ENCODE measurements at regions not wholly inside any gene's neighbourhood (a gene's known extent, or its start where the extent isn't known, plus 50 kb on each side); places are given as distances from the start of the nearest gene placed in this dataset.
"Not testable (repeated sequence)": the region's sequence is repeated elsewhere in the genome, so short reads cannot be mapped to it uniquely, and the experiment has no call there.

DNA sequence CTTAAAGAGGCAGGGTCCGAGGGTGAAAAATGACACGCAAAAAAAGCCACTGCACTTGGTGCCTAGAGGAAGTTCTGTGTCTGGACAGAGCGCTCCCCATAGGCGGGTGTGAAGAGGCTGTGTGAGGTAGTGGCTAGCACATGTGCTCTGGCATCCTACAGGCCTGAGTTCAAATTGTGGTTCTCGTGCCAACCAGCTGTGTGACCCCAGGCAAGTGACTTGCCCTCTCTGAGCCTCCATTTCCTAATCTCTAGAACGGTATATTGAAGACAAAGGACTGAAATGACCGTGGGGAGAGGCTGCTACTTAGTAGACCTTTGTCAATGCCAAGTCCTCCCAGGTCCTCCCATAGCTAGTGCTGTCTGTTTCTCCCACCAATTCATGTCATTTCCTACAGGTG lies 79.1 kb upstream of the MYL10 start:
- no peak for DNase-seq (ENCODE audit: low spot score)

GRCh38 chr7:101712652-101713051 lies 83.6 kb upstream of the MYL10 start:
- DNase-seq (ENCODE audit: low spot score), result no peak

DNA sequence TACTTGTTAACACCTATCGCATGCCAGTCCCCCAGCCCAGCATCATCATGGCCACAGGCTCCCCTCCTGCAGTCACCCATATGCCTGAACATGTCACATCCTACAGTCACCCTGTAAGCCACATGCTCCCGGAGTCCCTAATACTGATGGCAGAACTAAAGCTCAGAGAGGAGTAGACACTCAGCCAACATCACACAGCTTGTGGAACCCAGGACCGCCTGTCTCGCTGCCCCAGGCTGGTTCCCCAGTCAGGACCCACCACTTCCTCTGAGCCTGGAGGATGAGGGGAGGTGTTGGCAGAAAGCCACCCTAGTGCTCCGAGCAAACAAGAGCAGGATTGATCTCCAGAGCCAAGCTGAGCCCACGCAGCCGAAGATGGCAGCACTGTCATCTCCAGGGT lies 85.0 kb upstream of the MYL10 start:
- DNase-seq (ENCODE audit: low spot score), result no peak

DNA sequence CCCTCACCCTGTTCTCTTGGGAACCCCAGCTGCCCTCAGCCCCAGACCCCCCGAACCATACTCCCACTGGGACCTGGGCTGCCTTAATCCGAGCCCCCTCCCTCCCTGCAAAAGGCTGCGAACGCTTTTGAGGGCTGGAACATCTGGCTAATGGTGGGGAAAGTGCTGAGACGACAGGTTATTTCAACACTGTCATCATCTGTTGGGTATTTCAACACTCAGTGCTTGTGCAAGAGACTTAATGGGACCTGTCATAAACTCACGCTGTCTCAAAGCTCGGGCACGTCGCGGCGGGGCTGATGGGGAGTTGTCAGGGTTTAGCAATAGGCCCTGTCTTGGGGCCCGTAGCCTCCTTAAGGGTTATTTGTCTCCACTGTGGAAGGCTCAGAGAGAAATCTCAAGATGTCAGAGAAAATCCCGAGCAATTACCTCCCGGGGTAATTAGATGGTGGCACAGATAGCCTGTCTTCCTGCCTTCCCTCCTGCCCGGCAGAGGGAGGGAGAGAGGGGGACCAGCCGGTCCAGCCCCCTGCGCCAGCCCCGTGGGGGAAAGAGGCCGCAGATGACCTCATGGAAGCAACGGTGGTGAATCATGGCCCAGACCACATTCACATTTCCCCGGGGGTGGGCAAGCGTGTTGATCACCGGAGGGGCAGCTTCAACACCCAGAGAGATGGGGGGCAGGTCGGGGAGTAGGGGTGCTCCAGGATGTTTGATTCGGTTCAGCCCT lies 88.7 kb upstream of the MYL10 start:
- peak; percentile 38 for DNase-seq (ENCODE audit: low spot score)

DNA sequence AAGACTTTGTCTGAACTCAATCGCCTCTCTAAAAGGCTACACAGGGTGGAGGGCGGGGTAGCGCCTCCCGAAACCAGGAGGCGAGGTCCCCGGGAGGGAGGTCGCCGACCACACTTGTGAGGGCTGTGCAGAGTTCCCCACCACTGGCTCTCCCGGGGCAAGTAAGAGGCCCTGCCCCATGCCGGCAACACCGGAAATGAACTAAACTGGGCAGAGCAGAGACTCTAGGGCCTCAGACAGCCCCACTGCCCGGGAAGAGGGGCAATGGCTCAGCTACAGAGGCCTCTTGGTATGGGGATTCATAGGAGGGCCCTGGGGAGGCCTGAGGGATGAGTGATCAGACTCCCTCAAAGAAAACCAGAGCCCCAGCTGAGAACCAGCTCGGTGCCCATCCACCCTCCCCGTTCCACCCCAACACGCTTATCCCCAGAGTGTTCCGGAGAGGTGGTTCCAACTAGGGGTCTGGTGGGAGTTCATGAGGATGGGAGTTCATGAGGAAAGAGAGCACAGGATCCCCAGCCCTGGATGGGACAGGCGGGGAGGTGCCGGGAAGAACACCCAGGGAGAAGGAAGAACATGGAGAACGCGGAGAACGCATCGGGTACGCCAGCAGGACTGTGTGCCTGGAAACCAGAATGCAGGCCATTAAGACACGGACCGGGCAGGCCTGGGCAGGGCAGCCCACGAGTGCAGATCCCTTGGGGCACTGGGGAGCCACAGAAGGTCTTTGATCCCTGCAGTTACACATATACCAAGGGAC lies 89.4 kb upstream of the MYL10 start:
- no peak for DNase-seq (ENCODE audit: low spot score)

DNA sequence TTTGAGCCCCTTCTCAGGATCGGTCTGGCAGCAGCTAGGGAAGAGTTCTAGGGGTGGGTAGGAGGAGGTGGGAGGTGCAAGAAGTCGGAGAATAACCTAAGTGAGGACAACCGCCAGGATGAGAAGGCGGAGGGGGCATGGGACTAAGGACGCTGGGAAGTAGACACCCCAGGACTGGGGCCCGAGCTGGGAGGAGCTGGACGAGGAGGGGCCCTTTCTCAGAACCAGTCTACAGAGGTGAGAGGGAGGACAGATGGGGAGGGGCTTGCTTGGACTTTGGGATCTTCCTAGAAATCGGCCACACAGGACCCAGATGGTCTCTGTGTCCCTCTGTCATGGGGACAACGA lies 90.0 kb upstream of the MYL10 start:
- no peak for DNase-seq (ENCODE audit: low spot score)

GRCh38 chr7:101720324-101720723 lies 91.2 kb upstream of the MYL10 start:
- no peak for DNase-seq (ENCODE audit: low spot score)

DNA sequence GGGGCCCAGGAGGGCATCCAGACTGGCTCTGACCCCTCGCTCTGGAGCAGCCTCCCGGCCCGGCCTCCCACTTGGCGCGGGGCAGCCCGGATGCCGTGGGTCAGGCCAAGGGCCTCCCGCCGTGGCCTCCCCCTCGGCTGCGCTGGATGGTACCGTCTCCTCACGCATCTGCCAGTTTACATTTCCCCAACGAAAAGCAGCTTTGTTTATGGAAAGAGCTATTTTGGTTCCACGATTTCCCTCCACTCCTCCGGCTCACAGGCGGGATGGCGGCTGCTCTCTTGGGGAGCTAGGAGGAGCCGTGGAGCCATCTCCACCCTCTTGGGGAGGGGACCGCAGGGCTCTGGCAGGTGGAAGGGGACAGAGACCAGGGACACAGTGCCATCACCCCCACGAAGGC lies 93.2 kb upstream of the MYL10 start:
- DNase-seq (ENCODE audit: low spot score), result no peak

- DNase-seq (ENCODE audit: low spot score), result no peak
These were observed 93.6 kb upstream of the CUX1 start for GRCh38 chr7:101723835-101724234.

GRCh38 chr7:101724957-101725356 lies 92.5 kb upstream of the CUX1 start:
- DNase-seq (ENCODE audit: low spot score), result no peak

GRCh38 chr7:101725921-101726320 lies 91.5 kb upstream of the CUX1 start:
- no peak for DNase-seq (ENCODE audit: low spot score)

- DNase-seq (ENCODE audit: low spot score), result no peak
These were observed 90.2 kb upstream of the CUX1 start for GRCh38 chr7:101727184-101727583.

DNA sequence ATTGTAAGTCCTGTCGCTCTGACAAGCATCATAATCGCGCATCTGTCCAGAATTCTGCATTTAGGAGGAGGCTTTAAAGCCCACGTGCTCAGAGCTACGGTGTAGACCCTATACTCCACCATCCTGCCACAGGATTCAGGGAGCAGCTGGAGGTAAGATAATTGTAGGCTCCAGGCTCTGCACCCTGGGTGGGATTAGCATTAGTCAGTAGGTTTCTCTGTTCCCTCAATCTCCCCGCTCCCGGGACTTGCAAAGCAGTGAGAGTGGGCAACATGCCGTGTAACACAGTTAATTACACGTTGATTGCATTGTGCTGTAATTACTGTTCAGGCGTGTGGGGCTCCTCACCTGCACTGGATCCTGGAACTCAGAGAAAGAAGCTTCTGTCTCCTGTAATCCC lies 89.3 kb upstream of the CUX1 start:
- no peak for DNase-seq (ENCODE audit: low spot score)

DNA sequence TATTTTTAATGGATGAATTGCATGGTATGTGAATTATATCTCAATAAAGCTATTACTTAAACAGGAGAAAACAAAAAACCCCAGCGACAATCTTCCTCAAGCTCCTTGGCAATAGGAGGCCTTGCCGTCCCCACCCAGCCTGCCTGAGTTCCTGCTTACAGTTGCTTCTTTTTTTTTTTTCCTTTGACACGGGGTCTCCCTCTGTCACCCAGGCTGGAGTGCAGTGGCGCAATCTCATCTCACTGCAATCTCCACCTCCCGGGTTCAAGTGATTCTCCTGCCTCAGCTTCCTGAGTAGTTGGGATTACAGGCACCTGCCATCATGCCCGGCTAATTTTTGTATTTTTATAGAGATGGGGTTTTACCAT lies 88.6 kb upstream of the CUX1 start:
- DNase-seq (ENCODE audit: low spot score), result not testable (repeated sequence)

DNA sequence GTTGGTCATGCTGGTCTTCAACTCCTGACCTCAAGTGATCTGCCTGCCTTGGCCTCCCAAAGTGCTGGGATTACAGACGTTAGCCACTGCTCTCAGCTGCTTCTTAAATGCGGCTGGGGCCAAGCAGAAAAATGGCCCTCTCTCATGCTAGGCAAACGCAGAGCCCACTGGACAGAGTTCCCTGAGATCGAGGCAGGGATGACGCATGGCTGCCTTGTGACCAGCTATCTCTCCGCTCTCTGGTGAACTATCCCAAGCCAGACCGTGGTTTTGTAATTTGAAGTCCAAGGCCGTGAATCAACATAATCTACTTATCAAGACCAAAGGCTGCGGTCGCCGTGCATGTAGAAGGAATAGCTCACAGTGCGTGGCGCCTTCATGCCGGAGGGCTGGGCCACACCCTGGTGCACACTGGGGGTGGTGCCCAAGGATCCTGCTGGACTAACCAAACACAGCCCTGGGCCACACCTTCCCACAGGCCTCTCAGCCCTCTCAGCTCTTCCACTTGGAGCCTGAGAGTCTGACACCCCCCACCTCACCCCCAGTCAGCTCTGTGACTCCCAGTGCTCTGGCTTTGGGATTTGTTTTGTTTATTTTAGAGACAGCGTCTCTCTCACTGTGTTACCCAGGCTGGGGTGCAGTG lies 88.1 kb upstream of the CUX1 start:
- no peak for DNase-seq (ENCODE audit: low spot score)

- no peak for DNase-seq (ENCODE audit: low spot score)
These were observed 85.8 kb upstream of the CUX1 start for GRCh38 chr7:101731502-101732084.

GRCh38 chr7:101733713-101734475 lies 83.5 kb upstream of the CUX1 start:
- DNase-seq (ENCODE audit: low spot score), result peak; percentile 88

- DNase-seq (ENCODE audit: low spot score), result no peak
These were observed 81.3 kb upstream of the CUX1 start for GRCh38 chr7:101736084-101736483.

DNA sequence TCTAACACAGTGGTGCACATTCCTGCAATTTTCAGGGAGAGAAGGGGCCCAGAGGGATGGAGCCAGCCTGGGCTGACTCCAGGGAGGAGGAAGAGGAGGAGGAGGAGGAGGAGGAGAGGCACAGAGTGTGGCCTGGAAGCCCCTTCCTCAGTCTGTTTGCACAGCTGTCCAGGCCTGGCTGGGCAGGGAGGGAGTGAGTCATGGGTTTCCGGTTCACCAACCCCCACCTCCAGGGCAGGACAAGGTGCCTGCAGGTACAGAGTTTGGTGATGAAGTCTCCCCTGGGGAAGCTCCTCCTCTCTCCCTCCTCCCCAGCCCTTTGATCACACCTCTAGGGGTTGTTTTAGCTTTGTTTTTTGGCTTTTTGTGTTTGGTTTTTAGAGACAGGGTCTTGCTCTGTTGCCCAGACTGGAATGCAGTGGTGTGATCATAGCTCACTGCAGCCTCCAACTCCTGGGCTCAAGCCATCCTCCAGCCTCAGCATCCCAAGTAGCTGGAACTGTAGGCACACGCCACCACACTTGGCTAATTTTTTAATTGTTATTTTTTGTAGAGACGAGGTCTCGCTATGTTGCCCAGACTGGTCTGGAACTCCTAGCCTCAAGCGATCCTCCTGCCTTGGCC lies 77.5 kb upstream of the CUX1 start:
- no peak for DNase-seq (ENCODE audit: low spot score)

GRCh38 chr7:101740981-101741725 lies 76.3 kb upstream of the CUX1 start:
- no peak for DNase-seq (ENCODE audit: low spot score)
